DOHH2 (cell line): ENCODE measurements at regions not wholly inside any gene's neighbourhood (a gene's known extent, or its start where the extent isn't known, plus 50 kb on each side); places are given as distances from the start of the nearest gene placed in this dataset.

Source experiments
- H3F3A ChIP-seq: fragments of 200-600 bp; sonication (generic), shearing (Covaris generic); 2 replicates; pipeline ENCODE4 v1.6.0; 2016; ENCODE audit warnings: antibody characterized with exemption, mild to moderate bottlenecking; ENCODE audit not compliant: control insufficient read depth, insufficient read depth
- H3K27ac ChIP-seq: fragments of 200-600 bp; sonication (generic); 2 replicates; pipeline ENCODE4 v1.5.1; 2014; ENCODE audit warnings: low read depth, mild to moderate bottlenecking, low read length, moderate library complexity
- H3K27me3 ChIP-seq: fragments of 200-600 bp; sonication (generic); 2 replicates; pipeline ENCODE4 v1.6.1; 2014; ENCODE audit warnings: mild to moderate bottlenecking, low read length, mixed read lengths; ENCODE audit not compliant: control insufficient read depth
- H3K36me3 ChIP-seq: fragments of 200-600 bp; sonication (generic); 2 replicates; pipeline ENCODE4 v1.6.1; 2014; ENCODE audit warnings: mild to moderate bottlenecking, low read length, moderate library complexity, mixed read lengths; ENCODE audit not compliant: control insufficient read depth
- H3K4me1 ChIP-seq: fragments of 200-600 bp; sonication (generic); 2 replicates; pipeline ENCODE4 v1.6.1; 2014; ENCODE audit warnings: mild to moderate bottlenecking, low read length, mixed read lengths; ENCODE audit not compliant: control insufficient read depth
- H3K4me2 ChIP-seq: fragments of 200-600 bp; sonication (generic); 2 replicates; pipeline ENCODE4 v1.6.0; 2014; ENCODE audit warnings: mild to moderate bottlenecking, low read length, moderate library complexity
- H3K4me3 ChIP-seq: fragments of 200-600 bp; sonication (generic); 2 replicates; pipeline ENCODE4 v1.5.1; 2014; ENCODE audit warnings: mild to moderate bottlenecking, low read length, mixed read lengths
- H3K79me2 ChIP-seq: fragments of 200-600 bp; sonication (generic); 2 replicates; pipeline ENCODE4 v1.6.1; 2014; ENCODE audit warnings: mild to moderate bottlenecking, low read length, mixed read lengths; ENCODE audit not compliant: control insufficient read depth
- H3K9me2 ChIP-seq: fragments of 200-600 bp; sonication (generic); replicated peaks from 2 replicates; pipeline ENCODE4 v1.6.1; 2014; ENCODE audit warnings: mild to moderate bottlenecking, low read length, mixed read lengths; ENCODE audit not compliant: control insufficient read depth
- H3K9me3 ChIP-seq: fragments of 200-600 bp; sonication (generic); 2 replicates; pipeline ENCODE4 v1.6.1; 2014; ENCODE audit warnings: antibody characterized with exemption, low read length, mixed read lengths; ENCODE audit not compliant: control insufficient read depth, insufficient read depth
- H4K20me1 ChIP-seq: fragments of 200-600 bp; sonication (generic); 2 replicates; pipeline ENCODE4 v1.6.0; 2014; ENCODE audit warnings: low read depth, mild to moderate bottlenecking, antibody characterized with exemption, low read length, moderate library complexity; ENCODE audit not compliant: control insufficient read depth, insufficient read depth
- EZH2phosphoT487 ChIP-seq: fragments of 200-600 bp; sonication (generic); IDR thresholded peaks from 2 replicates; pipeline ENCODE4 v1.6.1; 2017; ENCODE audit warnings: borderline replicate concordance, mild to moderate bottlenecking, antibody characterized with exemption, low read length, moderate library complexity, mixed read lengths
- TF ChIP-seq, protein P1 (sequence below): fragments of 200-600 bp; sonication (generic); IDR thresholded peaks from one replicate; pipeline ENCODE4 v1.5.1; 2014; ENCODE audit warnings: antibody characterized with exemption, mild to moderate bottlenecking, low read depth, low read length; ENCODE audit not compliant: poor library complexity, severe bottlenecking

DNA sequence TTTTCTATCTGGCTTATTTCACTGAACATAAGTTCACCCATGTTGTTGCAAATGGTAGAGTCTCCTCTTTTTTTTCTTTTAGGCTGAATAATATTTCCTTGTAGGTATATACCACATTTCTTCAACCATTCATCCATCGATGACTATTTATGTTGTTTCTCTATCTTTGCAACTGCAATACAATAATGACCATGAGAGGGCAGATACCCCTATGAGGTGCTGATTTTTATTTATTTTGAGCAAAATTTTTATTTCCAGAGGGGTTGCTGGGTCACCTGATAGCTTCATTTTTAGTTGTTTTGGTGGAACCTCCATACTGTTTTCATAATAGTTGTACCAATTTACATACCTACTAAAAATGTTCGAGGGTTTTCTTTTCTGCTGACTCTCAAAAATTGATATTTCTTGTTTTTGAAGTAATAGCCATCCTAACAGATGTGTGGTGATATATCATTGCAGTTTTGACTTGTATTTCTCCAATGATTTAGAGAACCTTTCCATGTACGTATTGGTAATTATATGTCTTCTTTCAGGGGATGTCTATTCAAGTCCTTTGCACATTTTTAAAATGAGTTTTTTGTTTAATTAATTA lies 1697.0 kb downstream of the PCDH7 start:
- Histone ChIP-seq H3K36me3 (no peaks in the 10 kb centered on the region), H3K27ac (no peak overlapping the region), H3K4me3 (no peak overlapping the region), H3K27me3 (no peaks in the 10 kb centered on the region), H3K4me1 (no peaks in the 10 kb centered on the region), H3K4me2 (no peak overlapping the region), H3K79me2 (no peaks in the 10 kb centered on the region), H3F3A (no peaks in the 10 kb centered on the region), H3K9me3 (no peaks in the 10 kb centered on the region), H3K9me2 (no peaks in the 10 kb centered on the region), H4K20me1 (no peaks in the 10 kb centered on the region)
- no peak for TF ChIP-seq EZH2phosphoT487
- TF ChIP-seq, protein P1, sequence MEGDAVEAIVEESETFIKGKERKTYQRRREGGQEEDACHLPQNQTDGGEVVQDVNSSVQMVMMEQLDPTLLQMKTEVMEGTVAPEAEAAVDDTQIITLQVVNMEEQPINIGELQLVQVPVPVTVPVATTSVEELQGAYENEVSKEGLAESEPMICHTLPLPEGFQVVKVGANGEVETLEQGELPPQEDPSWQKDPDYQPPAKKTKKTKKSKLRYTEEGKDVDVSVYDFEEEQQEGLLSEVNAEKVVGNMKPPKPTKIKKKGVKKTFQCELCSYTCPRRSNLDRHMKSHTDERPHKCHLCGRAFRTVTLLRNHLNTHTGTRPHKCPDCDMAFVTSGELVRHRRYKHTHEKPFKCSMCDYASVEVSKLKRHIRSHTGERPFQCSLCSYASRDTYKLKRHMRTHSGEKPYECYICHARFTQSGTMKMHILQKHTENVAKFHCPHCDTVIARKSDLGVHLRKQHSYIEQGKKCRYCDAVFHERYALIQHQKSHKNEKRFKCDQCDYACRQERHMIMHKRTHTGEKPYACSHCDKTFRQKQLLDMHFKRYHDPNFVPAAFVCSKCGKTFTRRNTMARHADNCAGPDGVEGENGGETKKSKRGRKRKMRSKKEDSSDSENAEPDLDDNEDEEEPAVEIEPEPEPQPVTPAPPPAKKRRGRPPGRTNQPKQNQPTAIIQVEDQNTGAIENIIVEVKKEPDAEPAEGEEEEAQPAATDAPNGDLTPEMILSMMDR: peak; percentile 45

DNA sequence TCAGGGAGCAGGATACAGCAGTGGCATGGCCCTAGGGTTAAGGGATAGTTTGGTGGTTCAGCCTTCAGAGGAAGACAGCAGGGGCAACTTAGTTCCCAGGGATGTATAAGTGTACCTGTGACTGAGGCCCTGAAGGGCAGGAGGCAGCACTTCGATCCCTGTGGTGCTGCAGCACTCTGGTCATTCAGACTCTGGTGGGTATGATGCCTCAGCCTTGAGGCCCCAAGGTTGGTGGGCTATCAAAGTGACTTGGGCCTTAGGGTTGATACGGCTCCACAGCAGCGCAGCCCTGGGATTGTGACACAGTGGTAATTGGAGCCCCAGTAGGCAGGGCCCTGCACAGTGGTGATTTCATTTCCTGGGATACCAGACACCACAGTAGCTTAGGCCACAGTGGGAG lies 1703.1 kb downstream of the PCDH7 start:
- no peak for TF ChIP-seq EZH2phosphoT487
- TF ChIP-seq, protein P1: no peak
- H3K4me3 ChIP-seq: no peak overlapping the region

DNA sequence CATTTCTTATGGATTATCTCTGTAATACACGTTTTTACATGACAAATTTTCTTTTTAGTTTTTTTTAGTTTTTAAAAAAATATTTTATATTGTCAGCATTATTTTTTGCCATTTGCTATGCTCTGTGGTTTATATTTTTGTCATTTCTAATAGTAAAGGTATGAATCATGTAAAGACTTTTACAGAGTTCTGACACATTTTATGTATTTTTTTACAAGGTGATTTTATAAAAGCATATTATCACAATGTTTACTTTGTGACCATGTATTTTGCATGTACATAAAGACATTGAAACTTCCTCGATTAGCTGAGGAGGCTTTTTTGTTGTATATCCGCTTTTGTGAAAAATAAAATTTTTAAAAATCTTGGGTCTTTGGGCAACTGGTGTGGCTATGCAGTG lies 1705.1 kb downstream of the PCDH7 start:
- TF ChIP-seq EZH2phosphoT487: no peak
- TF ChIP-seq, protein P1: no peak
- Histone ChIP-seq H3F3A (no peaks in the 10 kb centered on the region), H3K4me3 (no peak overlapping the region), H3K27ac (no peak overlapping the region), H3K36me3 (no peaks in the 10 kb centered on the region), H3K27me3 (no peaks in the 10 kb centered on the region), H3K79me2 (no peaks in the 10 kb centered on the region), H3K9me3 (peaks cover 3% of the 10 kb centered on the region; the same call in 1 of the 2 replicates), H3K4me2 (no peak overlapping the region), H3K9me2 (no peaks in the 10 kb centered on the region), H4K20me1 (no peaks in the 10 kb centered on the region), H3K4me1 (no peaks in the 10 kb centered on the region)

More for the DNA sequence above, 1703.1 kb downstream of the PCDH7 start:
- no peak overlapping the region for H3K4me2 ChIP-seq
- H3K9me3 ChIP-seq: peaks cover 3% of the 10 kb centered on the region; the same call in 1 of the 2 replicates
- no peaks in the 10 kb centered on the region for H3K4me1 ChIP-seq
- H3K27ac ChIP-seq: no peak overlapping the region
- H3K9me2 ChIP-seq: no peaks in the 10 kb centered on the region
- H3K36me3 ChIP-seq: no peaks in the 10 kb centered on the region
- no peaks in the 10 kb centered on the region for H4K20me1 ChIP-seq
- H3F3A ChIP-seq: no peaks in the 10 kb centered on the region
- no peaks in the 10 kb centered on the region for H3K79me2 ChIP-seq
- H3K27me3 ChIP-seq: no peaks in the 10 kb centered on the region
